Activated T-cell treated with anti-CD3 and anti-CD28 coated beads, Interleukin-2, amount 50 U/mL, for 4 hours (primary cell): ENCODE measurements at regions not wholly inside any gene's neighbourhood (a gene's known extent, or its start where the extent isn't known, plus 50 kb on each side); places are given as distances from the start of the nearest gene placed in this dataset.
"Not testable (repeated sequence)": the region's sequence is repeated elsewhere in the genome, so short reads cannot be mapped to it uniquely, and the experiment has no call there.

Source experiments
- ATAC-seq, 2 donors: fragments of 200-7000 bp; cut with Tn5 transposase; one replicate each; pipeline ENCODE4 v1.10.0; 2021
- DNase-seq: peaks from one replicate; pipeline ENCODE4 v3.0.0-alpha.2; 2020
- H3K27me3 Mint-ChIP-seq: one replicate; pipeline ENCODE4 v1.8.0; 2021; ENCODE audit warnings: low read depth, mixed read lengths
- H3K36me3 Mint-ChIP-seq: one replicate; pipeline ENCODE4 v1.8.0; 2022; ENCODE audit warnings: mixed read lengths; ENCODE audit not compliant: insufficient read depth
- H3K4me1 Mint-ChIP-seq: one replicate; pipeline ENCODE4 v1.8.0; 2021; ENCODE audit warnings: low read depth, mixed read lengths
- H3K4me3 Mint-ChIP-seq: one replicate; pipeline ENCODE4 v1.8.0; 2021; ENCODE audit warnings: mild to moderate bottlenecking, moderate library complexity, mixed read lengths
- H3K9me3 Mint-ChIP-seq: one replicate; pipeline ENCODE4 v1.8.0; 2021; ENCODE audit warnings: mixed read lengths

DNA sequence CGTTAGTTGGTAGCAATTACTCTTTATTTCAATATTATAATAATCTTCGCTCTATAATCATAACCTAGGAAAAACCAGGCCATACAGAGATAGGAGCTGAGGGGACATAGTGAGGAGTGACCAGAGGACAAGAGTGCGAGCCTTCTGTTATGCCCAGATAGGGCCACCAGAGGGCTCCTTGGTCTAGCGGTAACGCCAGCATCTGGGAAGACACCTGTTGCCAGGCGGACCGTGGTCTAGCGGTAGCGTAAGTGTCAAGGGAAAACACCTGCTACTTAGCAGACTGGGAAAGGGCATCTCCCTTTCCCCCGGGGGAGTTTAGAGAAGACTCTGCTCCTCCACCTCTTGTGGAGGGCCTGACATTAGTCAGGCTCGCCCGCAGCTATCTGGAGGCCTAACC, 1395.1 kb downstream of the ADGRL3 start:
- not testable (repeated sequence) for H3K36me3 Mint-ChIP-seq, ATAC-seq, DNase-seq, H3K4me1 Mint-ChIP-seq, H3K27me3 Mint-ChIP-seq, H3K4me3 Mint-ChIP-seq
- peaks cover 16% of the 10 kb centered on the region for H3K9me3 Mint-ChIP-seq

DNA sequence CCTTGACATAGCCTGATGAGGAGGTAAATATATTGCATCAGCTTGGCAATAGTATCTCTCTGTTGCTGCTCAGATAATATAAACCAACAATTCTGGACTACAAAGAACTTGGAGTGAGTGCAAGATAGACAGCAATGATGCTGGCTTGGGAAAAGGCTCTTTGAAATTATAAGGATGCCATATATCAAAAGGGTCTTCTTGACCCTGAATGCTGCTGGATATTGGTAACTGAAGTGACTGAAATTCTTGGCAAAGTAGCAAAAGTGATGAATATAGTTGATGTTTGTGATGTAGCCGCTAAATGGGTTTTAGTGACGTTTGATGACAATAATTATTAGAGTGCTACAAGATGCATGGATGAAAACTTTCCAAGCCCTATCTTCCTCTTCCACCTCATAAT, 1391.6 kb downstream of the ADGRL3 start:
- H3K9me3 Mint-ChIP-seq = peaks cover 28% of the 10 kb centered on the region
- H3K4me1 Mint-ChIP-seq = no peaks in the 10 kb centered on the region
- H3K36me3 Mint-ChIP-seq = no peaks in the 10 kb centered on the region
- H3K27me3 Mint-ChIP-seq = no peaks in the 10 kb centered on the region
- no peak overlapping the region for H3K4me3 Mint-ChIP-seq
- ATAC-seq = no peak
- DNase-seq = no peak

DNA sequence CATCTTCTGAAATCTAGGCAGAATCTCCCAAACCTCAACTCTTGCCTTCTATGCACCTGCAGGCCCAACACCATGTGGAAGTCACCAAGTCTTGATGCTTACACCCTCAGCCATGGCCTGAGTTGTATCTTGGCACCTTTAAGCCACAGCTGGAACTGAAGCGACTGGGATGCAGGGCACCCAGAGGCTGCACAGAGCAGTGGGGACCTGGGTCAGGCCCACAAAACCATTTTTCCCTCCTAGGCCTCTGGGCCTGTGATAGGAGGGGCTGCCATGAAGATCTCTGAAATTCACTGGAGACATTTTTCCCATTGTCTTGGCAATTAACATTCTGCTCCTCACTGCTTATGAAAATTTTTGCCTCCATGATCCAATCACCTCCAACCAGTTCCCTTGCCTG, 1388.5 kb downstream of the ADGRL3 start:
- Mint-ChIP-seq H3K36me3 (no peaks in the 10 kb centered on the region), H3K4me3 (no peak overlapping the region), H3K27me3 (no peaks in the 10 kb centered on the region), H3K9me3 (peaks cover 23% of the 10 kb centered on the region), H3K4me1 (no peaks in the 10 kb centered on the region)
- ATAC-seq (no peak), DNase-seq (no peak)

DNA sequence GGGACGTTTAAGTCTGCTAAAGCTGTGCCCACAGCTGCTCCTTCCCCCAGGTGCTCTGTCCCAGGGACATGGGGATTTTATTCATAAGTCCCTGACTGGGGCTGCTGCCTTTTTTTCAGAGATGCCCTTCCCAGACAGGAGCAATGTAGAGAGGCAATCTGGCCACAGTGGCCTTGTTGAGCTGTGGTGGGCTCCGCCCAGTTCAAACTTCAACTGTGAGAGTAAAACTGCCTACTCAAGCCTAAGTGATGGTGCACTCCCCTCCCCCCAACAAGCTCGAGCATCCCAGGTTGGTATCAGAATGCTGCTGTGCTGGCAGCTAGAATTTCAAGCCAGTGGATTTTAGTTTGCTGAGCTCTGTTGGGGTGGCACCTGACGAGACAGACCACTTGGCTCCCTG, 1371.4 kb downstream of the ADGRL3 start:
- no peaks in the 10 kb centered on the region for H3K4me1 Mint-ChIP-seq
- no peaks in the 10 kb centered on the region for H3K36me3 Mint-ChIP-seq
- ATAC-seq (no peak), DNase-seq (no peak)
- H3K4me3 Mint-ChIP-seq = no peak overlapping the region
- no peaks in the 10 kb centered on the region for H3K27me3 Mint-ChIP-seq
- H3K9me3 Mint-ChIP-seq = peaks cover 18% of the 10 kb centered on the region

DNA sequence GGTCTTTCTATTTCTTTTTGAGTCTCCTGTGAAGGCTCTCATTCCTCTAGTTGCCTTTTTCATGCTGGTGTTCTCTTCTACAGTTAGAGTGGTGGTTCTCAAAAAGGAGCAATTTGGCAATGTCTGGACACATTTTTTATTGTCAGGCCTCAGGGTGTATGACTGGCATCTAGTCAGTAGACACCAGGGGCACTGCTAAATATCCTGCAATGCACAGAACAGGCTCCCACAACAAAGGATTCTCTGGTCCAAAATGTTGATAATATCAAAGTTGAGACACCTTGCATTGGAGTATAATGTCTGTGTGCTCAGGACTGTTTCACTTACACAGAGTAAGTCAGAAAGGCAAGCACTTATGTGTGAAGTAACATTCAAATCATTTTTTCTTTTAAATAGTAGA, 1360.7 kb downstream of the ADGRL3 start:
- no peaks in the 10 kb centered on the region for H3K4me1 Mint-ChIP-seq
- H3K4me3 Mint-ChIP-seq = no peak overlapping the region
- DNase-seq (no peak), ATAC-seq (no peak)
- H3K9me3 Mint-ChIP-seq = peaks cover 27% of the 10 kb centered on the region
- H3K27me3 Mint-ChIP-seq = no peaks in the 10 kb centered on the region
- H3K36me3 Mint-ChIP-seq = no peaks in the 10 kb centered on the region

DNA sequence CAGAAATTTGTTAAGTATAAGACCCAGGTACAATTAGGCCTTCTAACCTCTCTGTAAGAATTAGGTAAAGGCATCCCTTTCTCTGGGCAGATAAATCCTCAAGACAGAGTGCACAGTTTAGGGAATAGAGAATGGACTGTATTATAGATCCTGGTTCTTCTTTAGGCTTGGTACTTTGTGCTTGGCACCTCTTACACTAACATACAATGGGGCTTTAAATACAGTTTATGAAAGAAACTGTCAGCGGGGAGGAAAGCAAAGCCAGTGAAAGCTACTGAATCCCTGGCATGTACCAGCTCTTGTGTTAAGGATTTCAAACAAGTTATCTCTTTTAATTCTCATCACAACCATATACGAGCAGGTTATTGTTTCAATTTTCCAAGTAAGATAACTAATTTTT, 1350.0 kb downstream of the ADGRL3 start:
- DNase-seq = no peak
- no peak for ATAC-seq
- no peaks in the 10 kb centered on the region for H3K27me3 Mint-ChIP-seq
- H3K4me1 Mint-ChIP-seq = no peaks in the 10 kb centered on the region
- H3K4me3 Mint-ChIP-seq = no peak overlapping the region
- no peaks in the 10 kb centered on the region for H3K36me3 Mint-ChIP-seq
- H3K9me3 Mint-ChIP-seq = peaks cover 19% of the 10 kb centered on the region

DNA sequence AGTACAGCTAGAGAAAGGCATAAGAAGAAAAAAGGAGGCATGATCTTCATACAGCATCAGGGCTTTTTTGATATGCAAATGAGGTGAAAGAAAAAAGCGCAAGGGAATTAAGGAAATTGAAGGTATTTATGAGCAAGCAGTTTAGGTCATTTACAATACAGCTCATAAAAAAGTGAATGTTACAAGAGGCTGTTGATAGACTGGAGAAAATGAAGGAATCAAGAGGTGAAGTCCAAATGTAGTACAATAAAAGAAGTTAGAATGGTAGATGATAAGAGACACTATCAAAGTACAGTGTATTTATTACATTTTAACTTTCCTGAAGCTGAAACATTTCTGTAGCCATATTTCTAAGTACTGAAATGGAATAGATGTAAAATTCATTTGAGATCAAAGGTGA, 1349.5 kb downstream of the ADGRL3 start:
- Mint-ChIP-seq H3K36me3 (no peaks in the 10 kb centered on the region), H3K4me1 (no peaks in the 10 kb centered on the region), H3K9me3 (peaks cover 16% of the 10 kb centered on the region)

DNA sequence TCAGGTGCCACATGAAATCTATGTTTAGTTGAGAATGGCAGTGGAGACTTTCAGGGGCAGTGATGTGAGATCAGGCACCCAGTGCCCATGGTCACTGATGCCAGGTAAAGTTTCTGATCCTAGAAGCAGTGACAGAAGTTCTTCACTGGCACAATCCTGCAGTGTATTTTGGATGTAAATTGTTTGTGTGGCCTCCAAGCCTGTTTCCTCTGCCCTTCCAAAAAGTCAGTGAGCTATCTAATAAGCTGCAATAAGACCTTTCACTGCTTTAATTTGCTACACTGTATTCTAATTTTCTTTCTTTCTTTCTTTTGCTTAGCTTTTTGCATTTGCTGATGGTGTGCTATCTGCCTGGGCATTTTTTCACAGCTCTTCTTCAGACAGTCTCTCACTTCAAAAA, 1348.6 kb downstream of the ADGRL3 start:
- DNase-seq (no peak), ATAC-seq (no peak)
- Mint-ChIP-seq H3K36me3 (no peaks in the 10 kb centered on the region), H3K27me3 (no peaks in the 10 kb centered on the region), H3K4me3 (no peak overlapping the region), H3K4me1 (no peaks in the 10 kb centered on the region), H3K9me3 (peaks cover 16% of the 10 kb centered on the region)

More for the DNA sequence above, 1349.5 kb downstream of the ADGRL3 start:
- H3K4me3 Mint-ChIP-seq = no peak overlapping the region
- no peaks in the 10 kb centered on the region for H3K27me3 Mint-ChIP-seq
- no peak for DNase-seq
- ATAC-seq = no peak

DNA sequence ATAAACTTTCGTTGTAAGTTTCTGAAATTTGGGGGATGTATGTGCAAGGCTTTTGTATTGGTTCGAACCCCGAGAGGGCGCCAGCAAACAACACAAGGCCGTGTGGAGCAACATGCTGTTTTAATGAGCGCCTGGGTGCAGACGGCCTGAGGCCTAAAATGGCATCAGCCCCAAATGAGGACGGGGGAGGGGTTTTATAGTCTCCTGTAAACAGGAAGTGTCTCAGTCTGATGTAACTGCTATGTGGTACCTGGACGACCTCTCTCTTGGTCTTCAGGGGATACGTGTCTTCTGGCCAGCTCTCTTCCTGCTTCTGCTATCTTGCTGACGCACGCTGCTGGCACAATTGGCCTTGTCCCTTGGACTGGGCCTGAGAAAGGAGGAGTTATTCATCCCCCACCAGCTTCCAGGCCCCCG, 1348.0 kb downstream of the ADGRL3 start:
- Mint-ChIP-seq H3K9me3 (peaks cover 16% of the 10 kb centered on the region), H3K27me3 (no peaks in the 10 kb centered on the region), H3K4me3 (no peak overlapping the region), H3K4me1 (no peaks in the 10 kb centered on the region), H3K36me3 (no peaks in the 10 kb centered on the region)
- DNase-seq (no peak), ATAC-seq (no peak)

DNA sequence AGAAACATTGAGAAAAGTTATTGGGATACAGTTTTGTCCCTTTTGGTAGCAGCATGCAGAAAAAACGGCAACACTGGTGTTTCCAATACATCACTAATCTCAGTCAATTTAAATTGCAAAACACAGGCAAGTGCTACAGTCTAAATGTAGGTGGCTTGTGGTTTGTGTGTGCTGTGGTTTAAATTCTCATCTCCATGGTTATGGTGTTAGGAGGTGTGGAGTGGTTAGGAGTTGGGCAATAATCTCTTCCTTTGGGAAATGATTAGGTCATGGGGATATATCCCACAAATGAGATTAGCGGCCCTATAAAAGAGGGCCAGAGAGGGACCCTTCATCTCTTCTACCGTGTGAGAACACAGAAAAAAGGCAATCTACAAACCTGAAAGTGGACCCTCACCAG, 1344.3 kb downstream of the ADGRL3 start:
- Mint-ChIP-seq H3K4me1 (no peaks in the 10 kb centered on the region), H3K27me3 (no peaks in the 10 kb centered on the region), H3K36me3 (no peaks in the 10 kb centered on the region), H3K4me3 (no peak overlapping the region), H3K9me3 (peaks cover 27% of the 10 kb centered on the region)
- ATAC-seq = no peak
- DNase-seq = no peak

DNA sequence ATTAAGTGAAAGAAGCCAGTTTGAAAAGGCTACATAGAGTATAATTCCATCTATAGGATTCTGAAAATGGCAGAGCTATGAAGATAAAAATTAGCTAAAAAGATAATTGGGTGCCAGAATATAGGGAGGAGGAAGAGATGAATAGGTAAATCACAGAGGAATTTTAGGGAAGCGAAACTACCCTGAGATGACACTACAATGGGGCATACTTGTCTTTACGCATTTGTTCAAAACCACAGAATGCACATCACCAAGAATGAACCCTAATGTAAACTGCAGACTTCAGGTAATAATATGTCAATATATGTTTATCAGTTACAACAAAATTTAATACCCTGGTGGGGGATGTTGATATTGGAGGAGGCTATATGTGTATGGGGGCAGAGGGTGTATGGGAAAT, 1342.9 kb downstream of the ADGRL3 start:
- H3K27me3 Mint-ChIP-seq = no peaks in the 10 kb centered on the region
- ATAC-seq = no peak

DNA sequence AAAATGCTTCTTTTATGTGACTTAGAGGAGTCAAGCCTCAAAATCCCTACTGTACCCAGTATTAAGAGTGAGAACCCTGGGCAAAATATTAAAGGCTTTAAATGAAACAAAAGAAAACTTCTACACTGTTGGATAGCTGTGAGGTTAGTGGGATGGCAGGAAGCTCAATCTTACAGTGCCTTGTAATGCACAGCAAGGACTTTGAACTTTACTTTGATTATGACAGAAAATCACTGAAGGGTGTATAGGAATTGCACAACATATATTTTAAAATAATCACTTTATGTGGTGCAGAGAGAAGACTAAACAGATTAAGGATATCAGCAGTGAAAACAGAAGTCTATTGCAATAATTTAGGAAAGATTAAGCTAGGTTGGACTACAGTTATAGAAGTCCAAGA, 1333.4 kb downstream of the ADGRL3 start:
- H3K27me3 Mint-ChIP-seq = no peaks in the 10 kb centered on the region
- no peak overlapping the region for H3K4me3 Mint-ChIP-seq
- H3K9me3 Mint-ChIP-seq = peaks cover 30% of the 10 kb centered on the region
- no peak for DNase-seq
- H3K36me3 Mint-ChIP-seq = no peaks in the 10 kb centered on the region
- no peak for ATAC-seq
- no peaks in the 10 kb centered on the region for H3K4me1 Mint-ChIP-seq

More for the DNA sequence above, 1342.9 kb downstream of the ADGRL3 start:
- no peaks in the 10 kb centered on the region for H3K4me1 Mint-ChIP-seq
- no peak overlapping the region for H3K4me3 Mint-ChIP-seq
- peaks cover 24% of the 10 kb centered on the region for H3K9me3 Mint-ChIP-seq
- H3K36me3 Mint-ChIP-seq = no peaks in the 10 kb centered on the region
- DNase-seq = no peak

DNA sequence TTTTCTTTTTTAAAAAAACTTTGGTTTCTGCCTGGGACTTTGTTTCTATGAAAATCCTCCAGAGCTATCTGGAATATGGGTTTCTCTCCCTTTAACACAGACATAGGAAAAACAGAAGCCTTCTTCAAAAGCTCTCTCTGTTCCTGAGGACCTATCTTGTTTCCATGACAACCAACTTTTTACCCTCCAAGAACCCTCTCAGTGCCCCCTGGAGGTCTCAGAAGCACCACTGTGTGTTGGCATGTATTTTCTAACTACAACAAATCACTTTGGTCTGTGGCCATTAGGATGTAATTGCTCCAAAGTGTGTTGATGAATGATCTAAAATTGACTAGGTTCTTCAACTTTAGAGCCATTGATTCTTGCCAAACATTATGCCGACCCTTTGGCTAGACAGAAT, 1331.6 kb downstream of the ADGRL3 start:
- no peak overlapping the region for H3K4me3 Mint-ChIP-seq
- ATAC-seq (no peak), DNase-seq (no peak)
- peaks cover 22% of the 10 kb centered on the region for H3K9me3 Mint-ChIP-seq
- H3K27me3 Mint-ChIP-seq = no peaks in the 10 kb centered on the region
- H3K4me1 Mint-ChIP-seq = no peaks in the 10 kb centered on the region
- no peaks in the 10 kb centered on the region for H3K36me3 Mint-ChIP-seq

DNA sequence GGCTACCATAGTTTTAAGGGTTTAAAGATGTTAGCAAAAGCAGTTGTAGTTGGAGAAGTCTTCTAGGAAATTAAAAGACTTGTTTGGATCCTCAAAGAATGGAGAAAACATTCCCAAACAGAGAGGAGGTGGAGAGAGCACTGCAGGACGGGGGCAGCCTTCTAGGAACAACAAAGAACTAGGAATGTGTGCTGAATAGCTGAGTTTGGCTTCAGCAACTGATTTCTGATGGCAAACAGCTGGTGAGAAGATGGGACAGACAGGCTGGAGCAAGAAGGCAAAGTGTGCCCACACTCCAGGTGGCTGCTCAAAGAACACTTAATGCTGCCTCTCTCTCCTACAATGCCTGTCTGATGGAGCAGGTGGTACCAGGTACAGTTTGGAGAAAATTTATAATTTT, 1331.1 kb downstream of the ADGRL3 start:
- Mint-ChIP-seq H3K27me3 (no peaks in the 10 kb centered on the region), H3K4me3 (no peak overlapping the region)

DNA sequence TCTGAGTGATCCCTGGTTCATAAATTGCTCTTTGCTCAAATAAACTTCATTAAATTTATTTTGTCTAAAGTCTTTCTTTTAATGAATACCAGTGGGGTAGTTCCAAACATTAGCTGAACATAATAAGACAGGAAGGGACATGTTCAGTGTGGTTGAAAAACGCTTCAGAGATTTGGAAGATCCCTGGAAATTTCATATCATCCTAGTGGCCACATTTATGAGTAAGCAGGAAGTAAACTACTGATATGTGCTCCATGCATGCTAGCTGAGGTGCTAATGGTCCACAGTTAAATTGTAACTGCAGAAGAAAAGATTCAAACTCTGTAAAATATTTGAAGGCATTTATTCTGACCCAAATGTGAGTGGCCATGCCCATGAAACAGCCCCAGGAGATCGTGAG, 1328.7 kb downstream of the ADGRL3 start:
- Mint-ChIP-seq H3K4me3 (no peak overlapping the region), H3K4me1 (no peaks in the 10 kb centered on the region), H3K36me3 (no peaks in the 10 kb centered on the region), H3K27me3 (no peaks in the 10 kb centered on the region), H3K9me3 (peaks cover 21% of the 10 kb centered on the region)
- DNase-seq (no peak), ATAC-seq (no peak)

More for the DNA sequence above, 1331.1 kb downstream of the ADGRL3 start:
- no peaks in the 10 kb centered on the region for H3K36me3 Mint-ChIP-seq
- peaks cover 18% of the 10 kb centered on the region for H3K9me3 Mint-ChIP-seq
- H3K4me1 Mint-ChIP-seq = no peaks in the 10 kb centered on the region
- ATAC-seq (no peak), DNase-seq (no peak)

DNA sequence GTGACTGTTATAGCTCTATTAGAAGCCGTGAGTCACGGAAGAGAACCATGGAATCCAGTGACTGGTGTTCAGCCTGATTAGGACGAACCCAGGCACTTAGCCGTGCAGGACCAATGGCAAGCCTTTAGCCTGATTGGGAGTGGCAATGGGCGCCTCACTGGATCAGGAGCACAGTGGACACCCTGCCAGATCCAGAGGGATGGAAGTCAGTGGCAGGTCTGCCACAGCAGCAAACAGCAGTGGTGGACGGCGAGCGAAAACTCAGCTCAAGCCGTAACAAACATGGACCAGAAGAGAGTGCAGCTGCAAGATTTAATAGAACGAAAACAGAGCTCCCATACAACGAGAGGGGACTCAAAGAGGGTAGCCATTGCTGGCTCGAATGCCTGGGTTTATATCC, 1326.5 kb downstream of the ADGRL3 start:
- DNase-seq (no peak), ATAC-seq (no peak)
- no peaks in the 10 kb centered on the region for H3K27me3 Mint-ChIP-seq
- no peaks in the 10 kb centered on the region for H3K4me1 Mint-ChIP-seq
- H3K4me3 Mint-ChIP-seq = no peak overlapping the region
- no peaks in the 10 kb centered on the region for H3K36me3 Mint-ChIP-seq
- peaks cover 22% of the 10 kb centered on the region for H3K9me3 Mint-ChIP-seq
